Hematopoietic multipotent progenitor cell (in vitro differentiated cells): ENCODE measurements at regions not wholly inside any gene's neighbourhood (a gene's known extent, or its start where the extent isn't known, plus 50 kb on each side); places are given as distances from the start of the nearest gene placed in this dataset.

ENCODE experiments used
- DNase-seq, 3 donors: peaks; one replicate each; pipeline ENCODE4 v3.0.0-alpha.2; 2011 to 2015; ENCODE audit warnings: low read depth in 2 of 3, low spot score in 2 of 3

GRCh38 chr18:25455646-25456045, 103.7 kb upstream of the ZNF521 start:
- no peak for DNase-seq

GRCh38 chr18:25455159-25455558, 103.2 kb upstream of the ZNF521 start:
- DNase-seq = no peak

GRCh38 chr18:25454730-25455129, 102.8 kb upstream of the ZNF521 start:
- no peak for DNase-seq

- no peak for DNase-seq
Observed at GRCh38 chr18:25454270-25454659, 102.3 kb upstream of the ZNF521 start.

- DNase-seq = no peak
Observed at GRCh38 chr18:25453556-25454269, 101.7 kb upstream of the ZNF521 start.

GRCh38 chr18:25451077-25451658, 99.2 kb upstream of the ZNF521 start:
- no peak for DNase-seq

- no peak for DNase-seq
Observed at GRCh38 chr18:25449046-25449445, 97.1 kb upstream of the ZNF521 start.

GRCh38 chr18:25446972-25447371, 95.0 kb upstream of the ZNF521 start:
- peak in 1 of 3 donors; percentile 9 for DNase-seq

GRCh38 chr18:25445430-25445829, 93.5 kb upstream of the ZNF521 start:
- no peak for DNase-seq

GRCh38 chr18:25443776-25444175, 91.8 kb upstream of the ZNF521 start:
- no peak for DNase-seq

- DNase-seq = no peak
Observed at GRCh38 chr18:25435149-25435782, 83.3 kb upstream of the ZNF521 start.

- no peak for DNase-seq
Observed at GRCh38 chr18:25434745-25435144, 82.8 kb upstream of the ZNF521 start.

- no peak for DNase-seq
Observed at GRCh38 chr18:25433590-25433989, 81.6 kb upstream of the ZNF521 start.

- peak in 1 of 3 donors; percentile 2 for DNase-seq
Observed at GRCh38 chr18:25425024-25425423, 73.1 kb upstream of the ZNF521 start.

GRCh38 chr18:25423760-25424159, 71.8 kb upstream of the ZNF521 start:
- DNase-seq = no peak

- no peak for DNase-seq
Observed at GRCh38 chr18:25423267-25423666, 71.3 kb upstream of the ZNF521 start.

- DNase-seq = no peak
Observed at GRCh38 chr18:25422230-25422629, 70.3 kb upstream of the ZNF521 start.

- no peak for DNase-seq
Observed at GRCh38 chr18:25420077-25420825, 68.3 kb upstream of the ZNF521 start.

- no peak for DNase-seq
Observed at GRCh38 chr18:25416374-25416773, 64.4 kb upstream of the ZNF521 start.

GRCh38 chr18:25409971-25410370, 58.0 kb upstream of the ZNF521 start:
- no peak for DNase-seq

- DNase-seq = no peak
Observed at GRCh38 chr18:25408293-25408692, 56.3 kb upstream of the ZNF521 start.
